ENCODE measurements at regions not wholly inside any gene's neighbourhood (a gene's known extent, or its start where the extent isn't known, plus 50 kb on each side); places are given as distances from the start of the nearest gene placed in this dataset.

- intact Hi-C loops (cut with micrococcal nuclease), result no loop called here
- Mint-ChIP-seq H3K27me3 (ENCODE audit: low read depth in 3 of 3) (peaks cover 6 to 9% (median 8%) of the 10 kb centered on the region in 3 donors), H3K27ac (no peak overlapping the region), H3K4me3 (no peak overlapping the region), H3K4me1 (no peaks in the 10 kb centered on the region), H3K9me3 (peaks cover 4 to 15% (median 11%) of the 10 kb centered on the region in 7 donors), H3K36me3 (no peaks in the 10 kb centered on the region)
- H3K4me1 ChIP-seq (ENCODE audit: control insufficient read depth in 1 of 2, insufficient read depth in 2 of 2, low read length in 2 of 2), result no peaks in the 10 kb centered on the region
- no peak for DNase-seq
- no peaks in the 10 kb centered on the region for H4K20me1 ChIP-seq (ENCODE audit: insufficient read depth, low read length)
- H3K79me2 ChIP-seq (ENCODE audit: insufficient read depth, low read length), result no peaks in the 10 kb centered on the region
- H3K36me3 ChIP-seq (replicated peaks in 1 of 2; ENCODE audit: control insufficient read depth in 1 of 2, insufficient read depth in 2 of 2, low read length in 2 of 2), result no peaks in the 10 kb centered on the region
- H2AFZ ChIP-seq (ENCODE audit: insufficient read depth, low read depth, low read length, poor library complexity, severe bottlenecking), result no peak overlapping the region
- H3K27me3 ChIP-seq (ENCODE audit: control insufficient read depth in 2 of 2, insufficient read depth in 2 of 2, low read length in 2 of 2), result no peaks in the 10 kb centered on the region
- no peak overlapping the region for H3K9ac ChIP-seq (ENCODE audit: insufficient read depth, low read length, poor library complexity, severe bottlenecking)
- H3K4me2 ChIP-seq (replicated peaks; ENCODE audit: extremely low read depth, low read length, poor library complexity, severe bottlenecking), result no peak overlapping the region
- H3K4me3 ChIP-seq (replicated peaks in 1 of 3; ENCODE audit: low read depth in 2 of 3, low read length in 3 of 3), result no peak overlapping the region
- TF ChIP-seq CTCF (IDR thresholded peaks at IDR 0.05), result no peak
- no peak overlapping the region for H3K27ac ChIP-seq (ENCODE audit: low read depth in 1 of 2, low read length in 2 of 2)
- peaks cover 0 to 2% of the 10 kb centered on the region in 2 donors for H3K9me3 ChIP-seq (replicated peaks in 1 of 2; ENCODE audit: control insufficient read depth in 1 of 2, insufficient read depth in 1 of 2, low read length in 2 of 2)
These were observed 51.2 kb upstream of the TCL1B start for GRCh38 chr14:95635051-95635450.
